IMR-90 (cell line): ENCODE measurements at regions not wholly inside any gene's neighbourhood (a gene's known extent, or its start where the extent isn't known, plus 50 kb on each side); places are given as distances from the start of the nearest gene placed in this dataset.

Experiments
- ATAC-seq: fragments of 200-7000 bp; cut with Tn5 transposase; 2 replicates; pipeline ENCODE4 v1.9.1; 2020; ENCODE audit warnings: low read depth, mild to moderate bottlenecking, moderate library complexity
- BruUV-seq: library from RNA; stranded (reverse); fragments of 400-500 nt; replicated peaks from 2 replicates; lab custom pipeline; 2021; lab: Mats Ljungman, UMichigan
- CTCF ChIA-PET: fragments of 300-600 bp; formaldehyde crosslinking; extraction: SDS; loops from one replicate; lab custom pipeline; 2021; ENCODE audit warnings: antibody characterized with exemption; lab: Yijun Ruan, JAX
- POLR2A ChIA-PET: fragments of 300-600 bp; sonication (Branson Sonifier 250); formaldehyde crosslinking; loops from one replicate; lab custom pipeline; 2022; ENCODE audit warnings: antibody characterized with exemption; ENCODE audit not compliant: unreplicated experiment; lab: Charles Lee
- DNase-seq: peaks from one replicate; pipeline ENCODE4 v3.0.0; 2013
- H2AFZ ChIP-seq: replicated peaks from 2 replicates; pipeline ENCODE3; 2013; ENCODE audit warnings: low read length, mild to moderate bottlenecking; ENCODE audit not compliant: poor library complexity
- H2AK5ac ChIP-seq: 2 replicates; pipeline ENCODE4 v1.6.1; 2013; ENCODE audit warnings: low read depth, low read length, inconsistent platforms
- H2AK9ac ChIP-seq: replicated peaks from 2 replicates; pipeline ENCODE3; 2013; ENCODE audit warnings: mild to moderate bottlenecking, low read depth, low read length, moderate library complexity; ENCODE audit not compliant: poor library complexity
- H2BK120ac ChIP-seq: 2 replicates; pipeline ENCODE4 v1.6.1; 2013; ENCODE audit warnings: low read depth, low read length, inconsistent platforms
- H2BK15ac ChIP-seq: 3 replicates; pipeline ENCODE4 v1.6.1; 2013; ENCODE audit warnings: low read depth, low read length, inconsistent platforms
- H2BK20ac ChIP-seq: 2 replicates; pipeline ENCODE4 v1.6.1; 2013; ENCODE audit warnings: low read depth, mild to moderate bottlenecking, inconsistent platforms, low read length, moderate library complexity
- H2BK5ac ChIP-seq: 2 replicates; pipeline ENCODE4 v1.6.1; 2013; ENCODE audit warnings: mild to moderate bottlenecking, low read depth, low read length, inconsistent platforms; ENCODE audit not compliant: poor library complexity, severe bottlenecking
- H3K14ac ChIP-seq: replicated peaks from 2 replicates; pipeline ENCODE4 v1.6.1; 2013; ENCODE audit warnings: low read depth, low read length, inconsistent platforms
- H3K18ac ChIP-seq: 2 replicates; pipeline ENCODE4 v1.6.1; 2013; ENCODE audit warnings: low read depth, low read length, control low read depth
- H3K23ac ChIP-seq: 2 replicates; pipeline ENCODE4 v1.6.1; 2013; ENCODE audit warnings: low read depth, low read length, inconsistent platforms
- H3K27ac ChIP-seq: 2 replicates; pipeline ENCODE4 v1.5.1; 2013; ENCODE audit warnings: mild to moderate bottlenecking, control low read depth, low read length; ENCODE audit not compliant: insufficient read depth
- H3K27me3 ChIP-seq: 2 replicates; pipeline ENCODE4 v1.6.1; 2013; ENCODE audit warnings: low read length; ENCODE audit not compliant: control insufficient read depth, insufficient read depth
- H3K36me3 ChIP-seq: 2 replicates; pipeline ENCODE4 v1.6.1; 2013; ENCODE audit warnings: low read length, mixed read lengths; ENCODE audit not compliant: control insufficient read depth, insufficient read depth
- H3K4ac ChIP-seq: 2 replicates; pipeline ENCODE4 v1.6.1; 2013; ENCODE audit warnings: low read depth, low read length, inconsistent platforms
- H3K4me1 ChIP-seq: 2 replicates; pipeline ENCODE4 v1.6.1; 2013; ENCODE audit warnings: low read length, mixed read lengths; ENCODE audit not compliant: control insufficient read depth, insufficient read depth
- H3K4me2 ChIP-seq: 2 replicates; pipeline ENCODE4 v1.6.1; 2013; ENCODE audit warnings: low read depth, mild to moderate bottlenecking, control low read depth, low read length, moderate library complexity
- H3K4me3 ChIP-seq: 2 replicates; pipeline ENCODE4 v1.5.1; 2013; ENCODE audit warnings: low read depth, mild to moderate bottlenecking, control low read depth, low read length, moderate library complexity; ENCODE audit not compliant: insufficient read depth
- H3K56ac ChIP-seq: 2 replicates; pipeline ENCODE4 v1.6.1; 2013; ENCODE audit warnings: low read length, inconsistent platforms; ENCODE audit not compliant: insufficient read depth; ENCODE audit errors: extremely low read depth
- H3K79me1 ChIP-seq, 2 experiments: 2 replicates each; pipeline ENCODE4 v1.6.1; 2013; ENCODE audit warnings: low read length in 2 of 2, inconsistent platforms in 1 of 2, low read depth in 1 of 2
- H3K9ac ChIP-seq: 2 replicates; pipeline ENCODE4 v1.6.1; 2013; ENCODE audit warnings: low read depth, low read length, control low read depth
- H3K9me1 ChIP-seq: 2 replicates; pipeline ENCODE4 v1.6.1; 2013; ENCODE audit warnings: low read length, inconsistent platforms; ENCODE audit not compliant: insufficient read depth
- H3K9me3 ChIP-seq: 2 replicates; pipeline ENCODE4 v1.6.1; 2013; ENCODE audit warnings: low read length; ENCODE audit not compliant: control insufficient read depth, insufficient read depth
- H4K20me1 ChIP-seq: 2 replicates; pipeline ENCODE4 v1.6.1; 2013; ENCODE audit warnings: low read length, inconsistent platforms; ENCODE audit not compliant: insufficient read depth
- H4K5ac ChIP-seq: 2 replicates; pipeline ENCODE4 v1.6.1; 2013; ENCODE audit warnings: mild to moderate bottlenecking, low read depth, low read length, control low read depth
- H4K8ac ChIP-seq, 2 experiments: 2 replicates each; pipeline ENCODE4 v1.6.1; 2013; ENCODE audit warnings: low read depth in 2 of 2, low read length in 2 of 2, control low read depth in 1 of 2, inconsistent platforms in 1 of 2
- H4K91ac ChIP-seq: 2 replicates; pipeline ENCODE4 v1.6.1; 2013; ENCODE audit warnings: low read depth, low read length, inconsistent platforms; ENCODE audit not compliant: insufficient read depth
- BHLHE40 ChIP-seq: fragments of 150-350 bp; IDR thresholded peaks from 2 replicates; pipeline ENCODE4 v1.6.1; 2016; ENCODE audit warnings: mild to moderate bottlenecking, low read depth, low read length
- CEBPB ChIP-seq: IDR thresholded peaks from 2 replicates; pipeline ENCODE4 v1.6.1; 2012; ENCODE audit warnings: low read depth, low read length, improper control_type of control experiment
- CHD1 ChIP-seq: IDR thresholded peaks from 2 replicates; pipeline ENCODE4 v1.6.1; 2012; ENCODE audit warnings: low read depth, low read length, improper control_type of control experiment
- FOS ChIP-seq: fragments of 150-350 bp; IDR thresholded peaks from 2 replicates; pipeline ENCODE4 v1.6.1; 2016; ENCODE audit warnings: low read depth, low read length
- MAFK ChIP-seq: IDR thresholded peaks from 2 replicates; pipeline ENCODE4 v1.6.1; 2012; ENCODE audit warnings: low read depth, low read length, improper control_type of control experiment
- MAZ ChIP-seq: IDR thresholded peaks from 2 replicates; pipeline ENCODE4 v1.6.1; 2012; ENCODE audit warnings: low read depth, mild to moderate bottlenecking, low read length, improper control_type of control experiment, moderate library complexity, borderline replicate concordance
- NFE2L2 ChIP-seq: fragments of 150-350 bp; IDR thresholded peaks from 2 replicates; pipeline ENCODE4 v1.6.1; 2016; ENCODE audit warnings: low read depth, mild to moderate bottlenecking, low read length
- RAD21 ChIP-seq: IDR thresholded peaks from 2 replicates; pipeline ENCODE4 v1.6.1; 2012; ENCODE audit warnings: low read length, improper control_type of control experiment
- RCOR1 ChIP-seq: IDR thresholded peaks from 2 replicates; pipeline ENCODE4 v1.6.1; 2012; ENCODE audit warnings: mild to moderate bottlenecking, low read length, improper control_type of control experiment; ENCODE audit not compliant: insufficient replicate concordance
- RFX5 ChIP-seq: IDR thresholded peaks from 2 replicates; pipeline ENCODE4 v1.8.0; 2012; ENCODE audit warnings: low read depth, mild to moderate bottlenecking, low read length, moderate library complexity
- SMC3 ChIP-seq: fragments of 150-350 bp; IDR thresholded peaks from 2 replicates; pipeline ENCODE4 v1.6.1; 2016; ENCODE audit warnings: low read depth, mild to moderate bottlenecking, antibody characterized with exemption, low read length, moderate library complexity
- WGBS, 2 experiments: methylation state at CpG; one replicate each; pipeline versions ENCODE4 v1.1.5 to v1.1.7; 2013; ENCODE audit warnings: missing lambda C conversion rate in 2 of 2; ENCODE audit not compliant: insufficient read length in 1 of 2; ENCODE audit errors: extremely low coverage in 2 of 2; 5-methylcytosine and 5-hydroxymethylcytosine counted together
- dilution Hi-C: fragments of 300-500 bp; cut with HindIII; formaldehyde crosslinking; loops from one replicate; pipeline ENCODE4 v1.14.3; 2018; ENCODE audit warnings: low sequenced_read_pairs; ENCODE audit not compliant: unreplicated experiment
- in situ Hi-C: fragments of 300-500 bp; cut with MboI; formaldehyde crosslinking; loops from 3 replicates; pipeline ENCODE4 v1.14.3; 2019; ENCODE audit warnings: low sequenced_read_pairs, inconsistent platforms, mixed read lengths
- intact Hi-C: fragments of 100-400 bp; cut with micrococcal nuclease; formaldehyde crosslinking; loops from 2 replicates; pipeline ENCODE4 v1.10.0; 2022
- TF ChIP-seq, protein P1 (sequence below): fragments of 150-350 bp; IDR thresholded peaks from 2 replicates; pipeline ENCODE4 v1.6.1; 2016; ENCODE audit warnings: low read depth, mild to moderate bottlenecking, low read length, moderate library complexity, borderline replicate concordance
- TF ChIP-seq, protein P2 (sequence below): fragments of 150-350 bp; IDR thresholded peaks from 2 replicates; pipeline ENCODE4 v1.6.1; 2017; ENCODE audit warnings: mild to moderate bottlenecking, antibody characterized with exemption, low read length, low read depth

DNA sequence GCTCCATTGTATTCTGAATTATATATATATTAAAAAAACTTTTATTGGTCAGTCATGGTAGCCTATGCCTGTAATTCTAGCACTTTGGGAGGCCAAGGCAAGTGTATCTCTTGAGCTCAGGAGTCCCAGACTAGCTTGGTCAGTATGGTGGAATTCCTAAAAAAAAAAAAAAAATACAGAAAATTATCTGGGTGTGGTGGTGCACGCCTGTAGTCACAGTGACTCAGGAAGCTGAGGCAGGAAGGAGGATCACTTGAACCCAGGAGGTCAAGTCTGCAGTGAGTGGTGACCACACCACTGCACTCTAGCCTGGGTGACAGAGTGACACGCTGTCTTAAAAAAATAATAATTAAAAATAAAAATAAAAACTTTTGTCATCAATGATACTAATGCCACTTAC is 133.2 kb downstream of the FAT3 start:
- in situ Hi-C loops = no loop called here

More for the DNA sequence above, 133.2 kb downstream of the FAT3 start:
- WGBS, 2 experiments = no CpG with 5 or more reads among the region's 2 CpGs
- no peak overlapping the region for H3K14ac ChIP-seq
- no TSS peak for BruUV-seq
- no peak overlapping the region for H4K5ac ChIP-seq
- no peak overlapping the region for H3K56ac ChIP-seq
- H3K23ac ChIP-seq = no peak overlapping the region
- no peak overlapping the region for H4K91ac ChIP-seq
- H2BK20ac ChIP-seq = no peak overlapping the region
- no peaks in the 10 kb centered on the region for H3K36me3 ChIP-seq
- DNase-seq = no peak
- H3K4me2 ChIP-seq = no peak overlapping the region
- H2BK15ac ChIP-seq = no peak overlapping the region
- no peak for ATAC-seq
- H3K79me1 ChIP-seq = no peaks in the 10 kb centered on the region
- H2BK120ac ChIP-seq = no peak overlapping the region
- no peaks in the 10 kb centered on the region for H4K20me1 ChIP-seq
- no peaks in the 10 kb centered on the region for H3K27me3 ChIP-seq
- ChIA-PET POLR2A (no interaction called here), CTCF (no interaction called here)
- H3K4ac ChIP-seq = no peak overlapping the region
- H2BK5ac ChIP-seq = no peak overlapping the region
- H3K9me3 ChIP-seq = no peaks in the 10 kb centered on the region
- dilution Hi-C loops = no loop called here
- H3K27ac ChIP-seq = no peak overlapping the region
- H2AK9ac ChIP-seq = no peak overlapping the region
- no peak for TF ChIP-seq RAD21
- no peak for TF ChIP-seq BHLHE40
- TF ChIP-seq SMC3 = no peak
- TF ChIP-seq, protein P1, sequence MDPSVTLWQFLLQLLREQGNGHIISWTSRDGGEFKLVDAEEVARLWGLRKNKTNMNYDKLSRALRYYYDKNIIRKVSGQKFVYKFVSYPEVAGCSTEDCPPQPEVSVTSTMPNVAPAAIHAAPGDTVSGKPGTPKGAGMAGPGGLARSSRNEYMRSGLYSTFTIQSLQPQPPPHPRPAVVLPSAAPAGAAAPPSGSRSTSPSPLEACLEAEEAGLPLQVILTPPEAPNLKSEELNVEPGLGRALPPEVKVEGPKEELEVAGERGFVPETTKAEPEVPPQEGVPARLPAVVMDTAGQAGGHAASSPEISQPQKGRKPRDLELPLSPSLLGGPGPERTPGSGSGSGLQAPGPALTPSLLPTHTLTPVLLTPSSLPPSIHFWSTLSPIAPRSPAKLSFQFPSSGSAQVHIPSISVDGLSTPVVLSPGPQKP = no peak
- TF ChIP-seq RCOR1 = no peak
- no peak for TF ChIP-seq CEBPB
- TF ChIP-seq, protein P2, sequence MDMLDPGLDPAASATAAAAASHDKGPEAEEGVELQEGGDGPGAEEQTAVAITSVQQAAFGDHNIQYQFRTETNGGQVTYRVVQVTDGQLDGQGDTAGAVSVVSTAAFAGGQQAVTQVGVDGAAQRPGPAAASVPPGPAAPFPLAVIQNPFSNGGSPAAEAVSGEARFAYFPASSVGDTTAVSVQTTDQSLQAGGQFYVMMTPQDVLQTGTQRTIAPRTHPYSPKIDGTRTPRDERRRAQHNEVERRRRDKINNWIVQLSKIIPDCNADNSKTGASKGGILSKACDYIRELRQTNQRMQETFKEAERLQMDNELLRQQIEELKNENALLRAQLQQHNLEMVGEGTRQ = no peak
- no peak for TF ChIP-seq MAZ
- no peak for TF ChIP-seq RFX5
- TF ChIP-seq CHD1 = no peak
- TF ChIP-seq MAFK = no peak
- TF ChIP-seq FOS = no peak
- TF ChIP-seq NFE2L2 = no peak
- no peak overlapping the region for H3K9ac ChIP-seq
- H3K4me3 ChIP-seq = no peak overlapping the region
- no peak overlapping the region for H2AFZ ChIP-seq
- no peaks in the 10 kb centered on the region for H3K4me1 ChIP-seq
- no peak overlapping the region for H3K18ac ChIP-seq
- no peaks in the 10 kb centered on the region for H3K9me1 ChIP-seq
- no peak overlapping the region for H2AK5ac ChIP-seq
- no peak overlapping the region for H4K8ac ChIP-seq
- intact Hi-C loops = no loop called here
